ENCODE measurements at regions not wholly inside any gene's neighbourhood (a gene's known extent, or its start where the extent isn't known, plus 50 kb on each side); places are given as distances from the start of the nearest gene placed in this dataset.
A peak's percentile ranks its signal among the peaks of the same experiment; 100 is the strongest.
"Not testable (repeated sequence)": the region's sequence is repeated elsewhere in the genome, so short reads cannot be mapped to it uniquely, and the experiment has no call there.

DNA sequence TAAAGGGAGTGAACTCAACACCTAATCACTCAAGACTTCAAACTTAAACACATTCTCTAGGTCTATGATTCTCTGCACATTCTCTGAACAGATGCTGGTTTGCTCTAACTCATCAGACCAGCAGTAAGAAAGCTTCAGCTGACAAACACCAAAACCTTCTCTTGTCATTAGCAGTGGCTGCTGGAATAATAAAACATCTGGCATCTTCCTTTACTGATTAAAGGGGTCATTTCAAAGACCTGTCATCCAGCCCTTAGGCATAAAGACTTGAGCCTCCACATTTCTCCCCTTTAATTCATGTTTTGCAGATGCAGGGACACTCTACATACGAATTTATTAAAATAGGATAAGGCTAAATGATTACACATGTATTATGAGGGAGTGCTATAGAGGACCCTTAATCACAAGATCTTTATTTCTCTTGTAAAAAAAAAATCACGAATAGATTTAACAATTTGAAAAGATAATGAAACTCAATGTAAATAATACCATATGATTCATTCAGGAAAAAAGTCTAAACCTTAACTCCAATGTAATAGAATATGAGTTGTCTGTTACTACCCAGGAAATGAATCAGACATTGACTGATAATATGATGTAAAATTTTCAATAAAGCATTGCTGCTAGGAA, 152.4 kb upstream of the GNAI1 start:
- DNase-seq (ENCODE audit: low read depth) = peak; percentile 52
- TF ChIP-seq, protein P1, sequence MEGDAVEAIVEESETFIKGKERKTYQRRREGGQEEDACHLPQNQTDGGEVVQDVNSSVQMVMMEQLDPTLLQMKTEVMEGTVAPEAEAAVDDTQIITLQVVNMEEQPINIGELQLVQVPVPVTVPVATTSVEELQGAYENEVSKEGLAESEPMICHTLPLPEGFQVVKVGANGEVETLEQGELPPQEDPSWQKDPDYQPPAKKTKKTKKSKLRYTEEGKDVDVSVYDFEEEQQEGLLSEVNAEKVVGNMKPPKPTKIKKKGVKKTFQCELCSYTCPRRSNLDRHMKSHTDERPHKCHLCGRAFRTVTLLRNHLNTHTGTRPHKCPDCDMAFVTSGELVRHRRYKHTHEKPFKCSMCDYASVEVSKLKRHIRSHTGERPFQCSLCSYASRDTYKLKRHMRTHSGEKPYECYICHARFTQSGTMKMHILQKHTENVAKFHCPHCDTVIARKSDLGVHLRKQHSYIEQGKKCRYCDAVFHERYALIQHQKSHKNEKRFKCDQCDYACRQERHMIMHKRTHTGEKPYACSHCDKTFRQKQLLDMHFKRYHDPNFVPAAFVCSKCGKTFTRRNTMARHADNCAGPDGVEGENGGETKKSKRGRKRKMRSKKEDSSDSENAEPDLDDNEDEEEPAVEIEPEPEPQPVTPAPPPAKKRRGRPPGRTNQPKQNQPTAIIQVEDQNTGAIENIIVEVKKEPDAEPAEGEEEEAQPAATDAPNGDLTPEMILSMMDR (conservative IDR thresholded peaks at IDR 0.05; ENCODE audit: control insufficient read depth, insufficient read depth, low read depth, low read length) = no peak

DNA sequence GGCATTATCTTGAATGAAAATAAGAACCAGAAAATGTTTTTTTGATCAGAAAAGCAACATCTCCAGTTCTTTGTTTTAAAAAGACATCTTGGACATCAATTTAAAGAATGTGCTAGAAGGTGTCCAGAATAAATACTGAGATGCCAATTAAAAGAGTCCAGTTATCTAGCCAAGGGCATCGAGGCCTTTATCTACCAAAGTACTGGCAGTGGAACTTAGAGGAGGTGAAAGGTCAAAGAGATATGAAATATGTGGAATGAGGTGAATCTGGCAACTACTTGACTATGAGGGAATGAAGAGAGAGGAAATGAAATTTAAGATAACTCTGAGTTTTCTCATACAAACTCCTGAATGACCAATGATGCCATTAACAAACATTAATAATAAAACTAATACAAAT, 154.3 kb upstream of the GNAI1 start:
- no peak overlapping the region for H3K4me3 ChIP-seq (ENCODE audit: control insufficient read depth, low read depth, low read length)
- TF ChIP-seq, protein P1 (conservative IDR thresholded peaks at IDR 0.05; ENCODE audit: control insufficient read depth, insufficient read depth, low read depth, low read length) = no peak
- no peak for DNase-seq (ENCODE audit: low read depth)

More for the DNA sequence above, 152.4 kb upstream of the GNAI1 start:
- no peak overlapping the region for H3K4me3 ChIP-seq (ENCODE audit: control insufficient read depth, low read depth, low read length)

DNA sequence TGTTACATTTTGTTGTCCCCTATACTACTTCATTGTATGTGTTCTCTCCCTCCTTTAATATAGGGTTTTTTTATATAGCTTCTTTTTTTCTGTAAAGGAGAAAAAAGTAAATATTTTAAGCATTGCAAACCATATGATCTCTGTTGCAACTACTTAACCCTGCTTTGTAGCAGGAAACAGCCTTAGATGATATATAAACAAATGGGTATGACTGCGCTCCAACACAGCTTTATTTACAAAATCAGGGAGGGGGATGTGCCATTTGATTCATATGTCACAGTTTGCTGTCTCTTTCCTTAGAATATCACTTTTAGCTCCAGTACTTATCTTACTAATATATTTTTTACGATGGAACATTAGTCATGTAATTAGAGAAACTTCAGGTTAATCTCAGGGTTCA, 155.2 kb upstream of the GNAI1 start:
- H3K4me3 ChIP-seq (ENCODE audit: control insufficient read depth, low read depth, low read length) = no peak overlapping the region
- peak; percentile 67 for DNase-seq (ENCODE audit: low read depth)
- TF ChIP-seq, protein P1 (conservative IDR thresholded peaks at IDR 0.05; ENCODE audit: control insufficient read depth, insufficient read depth, low read depth, low read length) = no peak

- TF ChIP-seq, protein P1 (conservative IDR thresholded peaks at IDR 0.05; ENCODE audit: control insufficient read depth, insufficient read depth, low read depth, low read length) = no peak
- H3K4me3 ChIP-seq (ENCODE audit: control insufficient read depth, low read depth, low read length) = no peak overlapping the region
- DNase-seq (ENCODE audit: low read depth) = no peak
Observed at GRCh38 chr7:79977481-79977880, 157.2 kb upstream of the GNAI1 start.

DNA sequence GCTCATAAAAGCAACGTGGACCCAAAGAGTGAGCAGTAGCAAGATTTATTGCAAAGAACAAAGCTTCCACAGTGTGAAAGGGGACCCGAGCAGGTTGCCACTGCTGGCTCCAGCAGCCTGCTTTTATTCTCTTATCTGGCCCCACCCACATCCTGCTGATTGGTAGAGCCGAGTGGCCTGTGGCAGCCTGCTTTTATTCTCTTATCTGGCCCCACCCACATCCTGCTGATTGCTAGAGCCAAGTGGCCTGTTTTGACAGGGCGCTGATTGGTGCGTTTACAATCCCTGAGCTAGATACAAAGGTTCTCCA, 158.0 kb upstream of the GNAI1 start:
- DNase-seq (ENCODE audit: low read depth); H3K4me3 ChIP-seq (ENCODE audit: control insufficient read depth, low read depth, low read length): not testable (repeated sequence)

DNA sequence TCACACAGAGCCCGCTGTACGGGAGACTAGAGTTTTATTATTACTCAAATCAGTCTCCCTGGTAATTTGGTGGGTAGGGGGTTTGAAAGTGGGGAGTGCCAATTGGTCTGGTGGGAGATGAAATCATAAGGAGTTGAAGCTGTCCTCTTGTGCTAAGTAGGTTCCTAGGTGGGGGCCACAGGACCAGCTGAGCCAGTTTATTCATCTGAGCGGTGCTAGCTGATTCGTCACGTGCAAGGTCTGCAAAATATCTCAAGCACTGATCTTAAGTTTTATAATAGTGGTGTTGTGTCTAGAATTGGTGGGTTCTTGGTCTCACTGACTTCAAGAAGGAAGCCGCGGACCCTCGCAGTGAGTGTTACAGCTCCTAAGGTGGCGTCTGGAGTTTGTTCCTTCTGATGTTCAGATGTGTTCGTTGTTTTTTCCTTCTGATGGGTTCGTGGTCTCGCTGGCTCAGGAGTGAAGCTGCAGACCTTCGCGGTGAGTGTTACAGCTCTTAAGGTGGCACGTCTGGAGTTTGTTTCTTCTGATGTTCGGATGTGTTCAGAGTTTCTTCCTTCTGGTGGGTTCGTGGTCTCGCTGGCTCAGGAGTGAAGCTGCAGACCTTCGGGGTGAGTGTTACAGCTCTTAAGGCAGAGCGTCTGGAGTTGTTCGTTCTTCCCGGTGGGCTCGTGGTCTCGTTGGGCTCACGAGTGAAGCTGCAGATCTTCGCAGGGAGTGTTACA, 158.5 kb upstream of the GNAI1 start:
- not testable (repeated sequence) for H3K4me3 ChIP-seq (ENCODE audit: control insufficient read depth, low read depth, low read length); DNase-seq (ENCODE audit: low read depth)

DNA sequence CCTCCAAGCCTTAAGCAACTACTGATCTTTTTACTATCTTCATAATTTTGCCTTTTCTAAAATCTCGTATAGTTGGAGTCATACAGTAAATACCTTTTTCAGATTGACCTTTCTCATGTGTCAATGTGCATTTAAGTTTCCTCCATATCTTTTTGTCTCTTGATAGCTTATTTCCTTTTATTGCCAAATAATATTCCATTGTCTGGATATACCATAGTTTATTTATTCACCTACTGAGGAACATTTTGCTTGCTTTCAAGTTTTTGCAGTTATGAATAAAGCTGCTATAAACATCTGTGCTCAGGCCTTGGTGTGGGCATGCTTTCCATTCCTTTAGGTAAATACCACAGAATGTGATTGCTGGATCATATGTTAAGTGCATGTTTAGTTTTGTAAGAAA, 161.2 kb upstream of the GNAI1 start:
- TF ChIP-seq, protein P1 (conservative IDR thresholded peaks at IDR 0.05; ENCODE audit: control insufficient read depth, insufficient read depth, low read depth, low read length) = no peak
- no peak overlapping the region for H3K4me3 ChIP-seq (ENCODE audit: control insufficient read depth, low read depth, low read length)
- no peak for DNase-seq (ENCODE audit: low read depth)

DNA sequence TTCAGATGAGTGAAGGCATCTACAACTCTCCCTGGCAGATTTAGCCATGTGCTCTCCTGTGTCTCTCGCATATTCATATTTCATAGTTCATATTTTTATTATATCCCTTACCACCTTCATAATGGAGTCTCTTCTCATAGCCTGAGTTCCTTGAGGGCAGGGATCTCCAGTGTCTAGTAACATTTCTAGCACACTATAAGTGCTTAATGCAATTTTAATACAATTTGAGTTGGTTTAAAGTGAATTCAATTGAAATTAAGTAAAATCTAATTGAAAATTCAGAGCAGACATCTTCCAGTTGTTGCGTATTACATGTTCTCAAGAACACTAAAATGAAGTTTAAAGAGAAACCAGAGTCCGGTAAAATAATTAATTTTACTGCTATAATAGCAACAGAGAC, 163.6 kb upstream of the GNAI1 start:
- TF ChIP-seq, protein P1 (conservative IDR thresholded peaks at IDR 0.05; ENCODE audit: control insufficient read depth, insufficient read depth, low read depth, low read length) = no peak
- no peak for DNase-seq (ENCODE audit: low read depth)
- H3K4me3 ChIP-seq (ENCODE audit: control insufficient read depth, low read depth, low read length) = no peak overlapping the region
